D721Med (cell line): ENCODE measurements at regions not wholly inside any gene's neighbourhood (a gene's known extent, or its start where the extent isn't known, plus 50 kb on each side); places are given as distances from the start of the nearest gene placed in this dataset.

ENCODE experiments used
- DNase-seq: peaks from one replicate; pipeline ENCODE4 v3.0.0; 2011; ENCODE audit warnings: low spot score; ENCODE audit not compliant: insufficient read length
- FAIRE-seq: peaks from 2 replicates; lab custom pipeline; 2011; peaks lifted over from hg19 to GRCh38; lab: Jason Lieb, UNC
- CTCF ChIP-seq: IDR thresholded peaks from 2 replicates; pipeline ENCODE4 v1.5.1; 2012; ENCODE audit warnings: mild to moderate bottlenecking, control low read depth; ENCODE audit not compliant: insufficient read depth; ENCODE audit errors: missing control alignments

DNA sequence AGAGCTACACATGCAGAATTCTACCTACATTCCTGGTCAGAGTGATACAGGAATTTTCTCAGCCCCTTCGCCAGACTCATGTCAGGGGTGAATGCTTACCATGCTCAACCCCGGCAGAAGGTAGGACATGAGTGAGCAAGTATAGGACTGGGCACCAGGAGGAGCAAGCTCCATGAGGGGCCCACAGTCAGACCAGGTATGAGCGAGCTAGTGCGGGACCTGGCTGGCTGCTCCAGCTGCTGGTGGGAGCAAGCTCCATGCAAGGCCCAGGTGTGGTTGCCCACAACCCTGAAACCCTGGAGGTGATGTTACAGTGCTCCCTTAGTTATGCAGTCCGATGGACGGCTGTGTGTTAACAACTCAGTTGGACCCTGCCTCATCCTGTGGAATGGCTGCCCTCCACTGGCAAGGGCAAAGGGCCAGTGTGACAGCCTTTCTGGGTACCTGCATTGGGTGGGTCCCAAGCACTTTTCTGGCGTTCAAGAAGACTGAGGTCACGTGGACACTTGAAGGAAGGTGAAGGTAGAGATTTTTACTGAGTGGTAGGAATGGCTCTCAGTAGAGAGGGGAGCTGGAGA is 503.5 kb upstream of the CITED2 start:
- DNase-seq (no peak), FAIRE-seq (no peak)
- TF ChIP-seq CTCF: no peak

GRCh38 chr6:139872665-139873064 is 498.2 kb upstream of the CITED2 start:
- DNase-seq: no peak
- no peak for FAIRE-seq
- no peak for TF ChIP-seq CTCF

DNA sequence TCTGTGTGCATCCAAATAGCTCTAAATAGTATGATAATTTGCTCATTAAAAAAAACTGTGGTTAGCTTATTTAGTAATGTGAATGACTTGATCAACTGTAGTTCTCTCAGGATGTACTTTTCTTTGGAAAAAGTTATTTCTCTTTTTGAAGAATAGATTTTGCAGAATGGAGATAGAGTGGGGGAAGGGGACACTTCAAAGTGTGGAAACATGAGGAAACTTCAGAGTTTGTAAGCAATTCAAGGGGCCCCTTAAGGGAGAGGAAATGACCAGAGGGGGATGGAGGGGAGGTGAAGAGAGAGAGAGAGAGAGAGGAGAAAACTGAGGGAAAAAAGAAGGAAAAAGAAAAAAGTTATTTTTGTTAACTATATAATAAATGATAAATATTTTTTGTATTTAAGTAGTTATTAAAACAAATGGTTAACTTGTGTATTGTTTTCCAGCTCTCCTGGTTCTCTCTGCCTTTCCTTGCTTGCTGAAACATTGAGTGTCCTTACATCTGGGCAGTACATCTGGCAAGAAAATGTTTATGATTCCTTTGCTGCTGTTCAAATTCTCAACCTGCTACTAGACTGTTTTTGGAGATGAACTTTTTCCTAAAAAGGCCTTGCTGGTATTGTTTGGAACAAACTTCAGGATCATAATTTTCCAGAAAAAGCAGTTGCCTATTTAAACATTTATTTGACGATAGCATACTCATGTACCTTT is 497.5 kb upstream of the CITED2 start:
- FAIRE-seq (no peak), DNase-seq (no peak)
- TF ChIP-seq CTCF: no peak

- TF ChIP-seq CTCF: no peak
- no peak for FAIRE-seq
- no peak for DNase-seq
These were observed 496.8 kb upstream of the CITED2 start for GRCh38 chr6:139871165-139871710.

DNA sequence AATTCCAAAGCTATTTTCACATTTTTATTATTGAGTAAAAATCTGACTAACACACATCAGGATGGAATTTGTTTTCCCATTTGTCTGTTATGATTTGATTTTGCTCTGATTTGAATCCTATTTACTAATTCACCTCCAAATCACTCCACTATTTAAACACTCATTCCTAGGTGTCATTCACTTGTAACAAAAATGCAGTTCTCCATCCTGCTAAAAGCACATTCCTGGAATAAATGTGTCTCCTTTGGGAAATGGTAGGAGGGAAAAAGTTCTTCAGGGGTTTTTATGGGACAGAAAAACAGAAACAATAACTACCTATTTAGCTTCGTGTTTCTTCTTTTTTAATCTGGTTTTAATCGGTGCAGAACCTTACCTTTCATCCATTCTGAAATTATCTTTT is 494.1 kb upstream of the CITED2 start:
- DNase-seq (no peak), FAIRE-seq (no peak)
- no peak for TF ChIP-seq CTCF

- TF ChIP-seq CTCF: no peak
- no peak for FAIRE-seq
- no peak for DNase-seq
These were observed 489.5 kb upstream of the CITED2 start for GRCh38 chr6:139863964-139864363.

DNA sequence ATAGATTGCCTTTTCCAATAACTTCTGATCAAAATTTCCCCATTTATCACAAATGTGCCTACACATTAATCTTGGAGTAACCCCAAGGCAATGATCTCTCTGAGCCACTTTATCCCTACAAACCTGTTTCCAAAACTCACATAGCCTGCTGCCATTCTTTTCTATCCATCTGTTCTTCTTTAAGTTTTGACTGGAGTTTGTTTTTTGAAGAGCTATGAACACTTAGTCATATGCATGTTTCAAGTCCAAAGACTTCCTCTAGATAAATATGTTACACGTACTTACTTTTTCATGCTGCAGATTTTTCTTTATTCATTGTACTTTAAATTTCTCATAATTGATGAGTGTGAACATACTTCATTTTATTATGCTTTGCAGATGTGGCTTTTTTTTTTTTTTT is 488.9 kb upstream of the CITED2 start:
- FAIRE-seq: no peak

More for the DNA sequence above, 488.9 kb upstream of the CITED2 start:
- DNase-seq: no peak
- TF ChIP-seq CTCF: no peak
